Right lobe of liver (tissue), 4 donors: ENCODE measurements at regions not wholly inside any gene's neighbourhood (a gene's known extent, or its start where the extent isn't known, plus 50 kb on each side); places are given as distances from the start of the nearest gene placed in this dataset.

ENCODE experiments used
- POLR2A ChIP-seq: fragments of 450-650 bp; IDR thresholded peaks from one replicate; pipeline ENCODE4 v1.6.1; 2017; ENCODE audit warnings: antibody characterized with exemption, mild to moderate bottlenecking
- TF ChIP-seq, protein P1 (sequence below), 4 donors: fragments of 200-600 bp in 3 of 4; fragments of 450-650 bp in 1 of 4; IDR thresholded peaks; one replicate each; pipeline versions ENCODE4 v1.5.1 to v1.8.0; 2016 to 2022; ENCODE audit warnings: antibody characterized with exemption in 4 of 4, mild to moderate bottlenecking in 2 of 4
- donor health status: DM: no; HTN: no; CAD: no.
- donor health status: DM: no; HTN: no; CAD: no.
- donor health status: DM: no; HTN: yes; CAD: no.

DNA sequence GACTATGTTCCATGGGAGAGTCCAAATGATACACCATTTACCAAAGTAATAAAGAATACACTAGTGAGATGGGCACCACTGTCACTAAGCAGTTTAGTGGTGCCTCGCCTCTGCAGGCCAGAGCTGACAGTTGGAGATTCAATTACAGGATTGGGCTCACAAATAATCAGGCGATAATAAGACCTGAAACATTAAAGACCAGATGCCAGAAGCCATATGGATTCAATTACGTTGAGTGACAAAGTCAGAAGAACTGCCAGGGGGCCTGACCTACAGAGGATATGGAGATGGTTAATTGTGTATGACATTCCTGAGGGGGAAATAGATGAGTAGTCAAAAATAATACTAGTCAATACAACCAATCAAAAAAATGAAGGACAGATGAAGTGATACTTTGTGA, 65.2 kb upstream of the ST6GALNAC5 start:
- TF ChIP-seq, protein P1, sequence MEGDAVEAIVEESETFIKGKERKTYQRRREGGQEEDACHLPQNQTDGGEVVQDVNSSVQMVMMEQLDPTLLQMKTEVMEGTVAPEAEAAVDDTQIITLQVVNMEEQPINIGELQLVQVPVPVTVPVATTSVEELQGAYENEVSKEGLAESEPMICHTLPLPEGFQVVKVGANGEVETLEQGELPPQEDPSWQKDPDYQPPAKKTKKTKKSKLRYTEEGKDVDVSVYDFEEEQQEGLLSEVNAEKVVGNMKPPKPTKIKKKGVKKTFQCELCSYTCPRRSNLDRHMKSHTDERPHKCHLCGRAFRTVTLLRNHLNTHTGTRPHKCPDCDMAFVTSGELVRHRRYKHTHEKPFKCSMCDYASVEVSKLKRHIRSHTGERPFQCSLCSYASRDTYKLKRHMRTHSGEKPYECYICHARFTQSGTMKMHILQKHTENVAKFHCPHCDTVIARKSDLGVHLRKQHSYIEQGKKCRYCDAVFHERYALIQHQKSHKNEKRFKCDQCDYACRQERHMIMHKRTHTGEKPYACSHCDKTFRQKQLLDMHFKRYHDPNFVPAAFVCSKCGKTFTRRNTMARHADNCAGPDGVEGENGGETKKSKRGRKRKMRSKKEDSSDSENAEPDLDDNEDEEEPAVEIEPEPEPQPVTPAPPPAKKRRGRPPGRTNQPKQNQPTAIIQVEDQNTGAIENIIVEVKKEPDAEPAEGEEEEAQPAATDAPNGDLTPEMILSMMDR (IDR thresholded peaks at IDR 0.05), result no peak
- no peak for TF ChIP-seq POLR2A
